ENCODE measurements at regions not wholly inside any gene's neighbourhood (a gene's known extent, or its start where the extent isn't known, plus 50 kb on each side); places are given as distances from the start of the nearest gene placed in this dataset.

DNA sequence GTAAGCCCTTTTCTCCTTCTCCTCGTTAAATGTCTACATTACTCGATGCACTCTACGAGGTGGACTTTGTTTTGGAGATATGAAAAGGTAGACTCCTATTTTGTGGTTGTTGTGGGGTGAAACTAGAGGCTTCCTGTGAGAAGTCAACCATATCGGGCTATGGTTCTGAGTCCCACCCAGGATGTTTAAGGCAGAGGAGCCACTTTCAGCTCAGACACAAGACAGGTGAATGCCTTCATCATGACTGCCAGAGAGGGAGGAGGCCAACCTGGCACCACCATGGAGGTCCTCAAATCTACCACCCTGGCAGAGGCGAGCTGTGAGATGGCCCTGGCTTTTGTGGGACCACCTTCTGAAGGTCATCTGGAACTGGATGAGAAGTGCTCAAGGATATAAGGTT lies 154.4 kb upstream of the KLF3 start:
- no peak for TF ChIP-seq EZH2 (IDR thresholded peaks at IDR 0.05; ENCODE audit: borderline replicate concordance, low read length)
- TF ChIP-seq, protein P1, sequence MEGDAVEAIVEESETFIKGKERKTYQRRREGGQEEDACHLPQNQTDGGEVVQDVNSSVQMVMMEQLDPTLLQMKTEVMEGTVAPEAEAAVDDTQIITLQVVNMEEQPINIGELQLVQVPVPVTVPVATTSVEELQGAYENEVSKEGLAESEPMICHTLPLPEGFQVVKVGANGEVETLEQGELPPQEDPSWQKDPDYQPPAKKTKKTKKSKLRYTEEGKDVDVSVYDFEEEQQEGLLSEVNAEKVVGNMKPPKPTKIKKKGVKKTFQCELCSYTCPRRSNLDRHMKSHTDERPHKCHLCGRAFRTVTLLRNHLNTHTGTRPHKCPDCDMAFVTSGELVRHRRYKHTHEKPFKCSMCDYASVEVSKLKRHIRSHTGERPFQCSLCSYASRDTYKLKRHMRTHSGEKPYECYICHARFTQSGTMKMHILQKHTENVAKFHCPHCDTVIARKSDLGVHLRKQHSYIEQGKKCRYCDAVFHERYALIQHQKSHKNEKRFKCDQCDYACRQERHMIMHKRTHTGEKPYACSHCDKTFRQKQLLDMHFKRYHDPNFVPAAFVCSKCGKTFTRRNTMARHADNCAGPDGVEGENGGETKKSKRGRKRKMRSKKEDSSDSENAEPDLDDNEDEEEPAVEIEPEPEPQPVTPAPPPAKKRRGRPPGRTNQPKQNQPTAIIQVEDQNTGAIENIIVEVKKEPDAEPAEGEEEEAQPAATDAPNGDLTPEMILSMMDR (IDR thresholded peaks at IDR 0.05; ENCODE audit: low read length), result no peak

DNA sequence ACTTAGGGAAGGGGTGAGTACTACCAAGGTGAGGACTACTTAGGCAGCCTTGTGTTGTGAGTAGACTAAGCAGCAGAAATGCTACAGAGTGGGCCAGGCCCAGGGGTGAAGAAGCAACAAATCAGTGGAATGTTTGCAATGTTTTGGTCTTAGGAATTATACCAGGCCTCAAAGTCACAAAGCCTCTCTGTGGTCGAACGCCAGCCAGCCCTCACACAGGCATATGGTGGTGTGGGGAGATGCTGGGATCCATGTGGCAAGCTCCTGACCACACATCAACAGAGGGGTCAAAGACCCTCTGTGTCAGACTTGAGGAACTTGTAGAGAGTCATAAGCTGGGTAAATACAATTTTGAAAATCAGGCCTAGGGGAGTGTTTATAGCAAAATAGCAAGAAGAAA lies 153.8 kb upstream of the KLF3 start:
- H2AFZ ChIP-seq (ENCODE audit: low read length), result no peak overlapping the region
- 0 out of 2 replicates have a peak, but pooled peaks cover 2% of the 10 kb centered on the region for H3K27me3 ChIP-seq (ENCODE audit: insufficient read depth, low read length)
- no peak overlapping the region for H3K9ac ChIP-seq (ENCODE audit: low read length)
- H3K4me3 ChIP-seq (ENCODE audit: low read depth, low read length, poor library complexity, severe bottlenecking), result no peak overlapping the region
- H3F3A ChIP-seq (ENCODE audit: insufficient read depth, low read length), result no peaks in the 10 kb centered on the region
- no peaks in the 10 kb centered on the region for H3K36me3 ChIP-seq (ENCODE audit: insufficient read depth, low read length)
- no peaks in the 10 kb centered on the region for H3K9me2 ChIP-seq (ENCODE audit: low read depth, low read length)
- no peaks in the 10 kb centered on the region for H4K20me1 ChIP-seq (ENCODE audit: insufficient read depth, low read length)
- no peaks in the 10 kb centered on the region for H3K9me3 ChIP-seq (ENCODE audit: low read length)
- no peaks in the 10 kb centered on the region for H3K4me1 ChIP-seq (ENCODE audit: insufficient read depth, low read length, severe bottlenecking)
- TF ChIP-seq EZH2 (IDR thresholded peaks at IDR 0.05; ENCODE audit: borderline replicate concordance, low read length), result no peak
- TF ChIP-seq, protein P1 (IDR thresholded peaks at IDR 0.05; ENCODE audit: low read length), result no peak
- H3K27ac ChIP-seq (ENCODE audit: low read depth, low read length, poor library complexity, severe bottlenecking), result no peak overlapping the region
- no peak overlapping the region for H3K4me2 ChIP-seq (ENCODE audit: low read length)
- H3K79me2 ChIP-seq (ENCODE audit: insufficient read depth, low read length), result no peaks in the 10 kb centered on the region

More for the DNA sequence above, 154.4 kb upstream of the KLF3 start:
- Histone ChIP-seq H3K27ac (ENCODE audit: low read depth, low read length, poor library complexity, severe bottlenecking) (no peak overlapping the region), H3K4me2 (ENCODE audit: low read length) (no peak overlapping the region), H3K9ac (ENCODE audit: low read length) (no peak overlapping the region), H3K9me2 (ENCODE audit: low read depth, low read length) (no peaks in the 10 kb centered on the region), H2AFZ (ENCODE audit: low read length) (no peak overlapping the region), H3K79me2 (ENCODE audit: insufficient read depth, low read length) (no peaks in the 10 kb centered on the region), H3K9me3 (ENCODE audit: low read length) (no peaks in the 10 kb centered on the region), H3K4me1 (ENCODE audit: insufficient read depth, low read length, severe bottlenecking) (no peaks in the 10 kb centered on the region), H3K4me3 (ENCODE audit: low read depth, low read length, poor library complexity, severe bottlenecking) (no peak overlapping the region), H3F3A (ENCODE audit: insufficient read depth, low read length) (no peaks in the 10 kb centered on the region), H3K27me3 (ENCODE audit: insufficient read depth, low read length) (0 out of 2 replicates have a peak, but pooled peaks cover 2% of the 10 kb centered on the region), H4K20me1 (ENCODE audit: insufficient read depth, low read length) (no peaks in the 10 kb centered on the region), H3K36me3 (ENCODE audit: insufficient read depth, low read length) (no peaks in the 10 kb centered on the region)

DNA sequence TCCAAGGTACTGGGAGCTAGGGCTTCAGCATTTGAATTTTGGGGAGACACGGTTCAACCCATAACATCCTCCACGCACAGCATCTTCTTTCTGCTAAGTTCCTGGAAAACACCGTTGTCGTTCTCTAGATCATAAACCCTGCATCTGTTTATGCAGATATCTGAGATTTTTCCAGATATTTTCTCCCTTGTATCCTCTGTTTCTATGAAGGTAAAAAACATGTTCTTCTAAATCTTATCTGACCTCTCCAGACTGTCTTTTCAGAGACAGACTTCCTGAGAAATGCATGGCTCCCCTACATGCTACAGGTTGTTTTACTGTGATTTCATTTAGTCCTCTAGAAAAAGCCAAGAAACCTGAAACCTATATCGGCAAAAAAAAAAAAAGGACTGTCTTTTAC lies 152.3 kb upstream of the KLF3 start:
- H4K20me1 ChIP-seq (ENCODE audit: insufficient read depth, low read length), result no peaks in the 10 kb centered on the region
- no peaks in the 10 kb centered on the region for H3K36me3 ChIP-seq (ENCODE audit: insufficient read depth, low read length)
- no peak overlapping the region for H3K4me2 ChIP-seq (ENCODE audit: low read length)
- H3K4me1 ChIP-seq (ENCODE audit: insufficient read depth, low read length, severe bottlenecking), result no peaks in the 10 kb centered on the region
- H3K9me2 ChIP-seq (ENCODE audit: low read depth, low read length), result no peaks in the 10 kb centered on the region
- no peaks in the 10 kb centered on the region for H3K9me3 ChIP-seq (ENCODE audit: low read length)
- no peak overlapping the region for H3K9ac ChIP-seq (ENCODE audit: low read length)
- H3K4me3 ChIP-seq (ENCODE audit: low read depth, low read length, poor library complexity, severe bottlenecking), result no peak overlapping the region
- H2AFZ ChIP-seq (ENCODE audit: low read length), result no peak overlapping the region
- H3K27ac ChIP-seq (ENCODE audit: low read depth, low read length, poor library complexity, severe bottlenecking), result no peak overlapping the region
- no peaks in the 10 kb centered on the region for H3F3A ChIP-seq (ENCODE audit: insufficient read depth, low read length)
- TF ChIP-seq, protein P1 (IDR thresholded peaks at IDR 0.05; ENCODE audit: low read length), result no peak
- no peak for TF ChIP-seq EZH2 (IDR thresholded peaks at IDR 0.05; ENCODE audit: borderline replicate concordance, low read length)
- no peaks in the 10 kb centered on the region for H3K79me2 ChIP-seq (ENCODE audit: insufficient read depth, low read length)
- H3K27me3 ChIP-seq (ENCODE audit: insufficient read depth, low read length), result 0 out of 2 replicates have a peak, but pooled peaks cover 2% of the 10 kb centered on the region

All from OCI-LY1 (cell line).